ENCODE measurements at regions not wholly inside any gene's neighbourhood (a gene's known extent, or its start where the extent isn't known, plus 50 kb on each side); places are given as distances from the start of the nearest gene placed in this dataset.

DNA sequence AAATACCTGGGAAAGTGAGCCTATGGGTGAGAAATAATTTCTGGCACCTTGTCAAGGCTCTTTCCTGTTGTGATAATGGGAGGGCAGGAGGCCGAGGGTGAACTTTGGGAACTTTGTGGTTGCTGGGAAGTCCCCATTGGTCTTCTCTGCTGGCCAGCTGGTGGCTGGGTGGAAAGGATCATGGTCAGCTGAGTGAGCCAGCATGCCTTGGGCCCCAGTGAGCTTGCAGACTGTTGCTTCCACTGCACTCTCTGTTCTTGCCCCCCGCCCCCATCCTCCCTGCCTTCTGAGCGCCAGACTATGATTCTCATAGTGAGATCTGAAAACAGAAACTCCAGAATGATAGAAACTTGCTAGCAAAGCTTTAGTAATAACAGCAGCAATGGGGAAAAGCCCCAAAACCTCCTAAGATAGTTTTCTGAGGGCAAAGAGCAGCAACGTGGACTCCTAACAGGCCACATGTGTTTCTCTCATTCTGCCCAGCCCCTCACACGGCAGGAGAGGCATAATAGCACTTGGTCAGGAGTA, 139.2 kb upstream of the SMARCA2 start:
- Histone ChIP-seq H3K4me3 (no peak overlapping the region), H3K9me3 (ENCODE audit: low read depth, low read length) (no peaks in the 10 kb centered on the region), H3K9ac (ENCODE audit: insufficient read length) (no peak overlapping the region), H3K36me3 (ENCODE audit: insufficient read depth, low read length) (no peaks in the 10 kb centered on the region), H3K27ac (no peak overlapping the region)
- TF ChIP-seq POLR2AphosphoS5 (IDR thresholded peaks at IDR 0.05; ENCODE audit: borderline replicate concordance, low read depth, low read length): no peak
- no peak for TF ChIP-seq EZH2 (IDR thresholded peaks at IDR 0.05)
- TF ChIP-seq FOXP2 (optimal IDR thresholded peaks at IDR 0.05; ENCODE audit: control extremely low read depth, extremely low read length, insufficient read depth): no peak
- DNase-seq (ENCODE audit: low read depth, low spot score): no peak

DNA sequence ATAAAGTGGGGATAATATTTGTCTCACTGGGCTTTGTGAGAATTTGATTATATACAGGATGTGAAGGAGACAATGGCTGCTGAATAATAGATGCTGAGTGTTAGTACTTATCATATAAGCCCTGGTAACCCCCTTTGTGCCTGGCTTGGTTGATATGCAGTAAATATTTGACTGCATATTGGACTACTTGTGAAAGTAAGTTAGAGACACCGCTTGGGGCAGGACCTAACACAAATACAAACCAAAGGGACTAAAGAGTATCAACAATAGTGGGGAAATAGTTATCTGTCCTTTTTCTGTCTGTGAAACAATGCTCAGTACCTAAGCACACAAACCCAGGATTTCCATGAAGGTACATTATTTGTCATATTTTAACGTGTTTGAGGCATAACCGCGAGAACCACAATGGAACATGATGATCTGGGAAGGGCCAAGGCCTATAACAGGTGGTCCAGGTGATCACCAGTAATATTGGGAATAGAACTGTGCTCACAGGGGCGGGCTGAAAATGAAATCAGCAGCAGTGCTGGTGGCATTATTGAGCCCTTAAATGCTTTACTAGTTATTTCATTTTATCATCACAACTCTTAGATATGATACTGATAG, 138.2 kb upstream of the SMARCA2 start:
- H3K9ac ChIP-seq (ENCODE audit: insufficient read length): no peak overlapping the region
- DNase-seq (ENCODE audit: low read depth, low spot score): no peak
- H3K36me3 ChIP-seq (ENCODE audit: insufficient read depth, low read length): no peaks in the 10 kb centered on the region
- H3K4me3 ChIP-seq: no peak overlapping the region
- TF ChIP-seq EZH2 (IDR thresholded peaks at IDR 0.05): no peak
- TF ChIP-seq POLR2AphosphoS5 (IDR thresholded peaks at IDR 0.05; ENCODE audit: borderline replicate concordance, low read depth, low read length): no peak
- no peak for TF ChIP-seq FOXP2 (optimal IDR thresholded peaks at IDR 0.05; ENCODE audit: control extremely low read depth, extremely low read length, insufficient read depth)
- H3K27ac ChIP-seq: no peak overlapping the region
- no peaks in the 10 kb centered on the region for H3K9me3 ChIP-seq (ENCODE audit: low read depth, low read length)

DNA sequence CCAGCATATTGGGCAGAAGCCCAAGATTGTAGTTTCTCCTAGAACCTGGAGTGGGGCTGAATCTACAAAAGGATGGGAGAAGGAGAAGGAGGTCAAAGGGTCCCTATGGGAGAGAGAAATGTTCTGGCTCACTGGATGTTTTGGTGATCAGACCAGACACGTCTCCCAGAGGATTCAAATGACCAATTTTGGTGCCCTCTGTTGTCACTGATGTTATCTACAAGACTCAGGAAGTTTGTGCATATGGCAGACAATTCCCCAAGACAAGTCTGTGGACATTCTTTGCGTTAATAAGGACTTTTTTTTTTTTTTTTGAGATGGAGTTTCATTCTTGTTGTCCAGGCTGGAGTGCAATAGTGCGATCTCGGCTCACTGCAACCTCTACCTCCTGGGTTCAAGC, 137.2 kb upstream of the SMARCA2 start:
- Histone ChIP-seq H3K9ac (ENCODE audit: insufficient read length) (no peak overlapping the region), H3K9me3 (ENCODE audit: low read depth, low read length) (no peaks in the 10 kb centered on the region), H3K4me3 (no peak overlapping the region), H3K27ac (no peak overlapping the region), H3K36me3 (ENCODE audit: insufficient read depth, low read length) (no peaks in the 10 kb centered on the region)
- TF ChIP-seq FOXP2 (optimal IDR thresholded peaks at IDR 0.05; ENCODE audit: control extremely low read depth, extremely low read length, insufficient read depth) (no peak), POLR2AphosphoS5 (IDR thresholded peaks at IDR 0.05; ENCODE audit: borderline replicate concordance, low read depth, low read length) (no peak), EZH2 (IDR thresholded peaks at IDR 0.05) (no peak)
- no peak for DNase-seq (ENCODE audit: low read depth, low spot score)

DNA sequence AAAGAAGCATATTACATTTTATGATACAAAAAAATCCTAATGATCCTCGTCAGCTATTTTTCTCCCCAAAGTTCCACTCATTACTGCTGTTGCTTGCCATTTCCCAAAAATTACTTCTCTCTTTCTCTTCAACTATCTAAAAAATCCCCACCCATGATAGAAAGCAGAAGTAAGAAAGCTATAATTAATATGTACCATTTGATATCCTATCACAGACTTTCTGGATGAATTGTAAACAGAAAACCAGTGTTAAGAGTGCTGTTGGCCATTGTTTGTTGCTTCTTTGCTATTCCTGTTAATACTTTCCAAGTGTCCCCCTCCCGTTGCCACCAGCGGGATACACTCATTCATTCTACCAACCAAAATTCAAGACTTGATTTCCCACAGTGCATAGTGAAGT, 136.3 kb upstream of the SMARCA2 start:
- Histone ChIP-seq H3K9ac (ENCODE audit: insufficient read length) (no peak overlapping the region), H3K27ac (no peak overlapping the region), H3K36me3 (ENCODE audit: insufficient read depth, low read length) (no peaks in the 10 kb centered on the region), H3K4me3 (no peak overlapping the region), H3K9me3 (ENCODE audit: low read depth, low read length) (no peaks in the 10 kb centered on the region)
- TF ChIP-seq POLR2AphosphoS5 (IDR thresholded peaks at IDR 0.05; ENCODE audit: borderline replicate concordance, low read depth, low read length) (no peak), EZH2 (IDR thresholded peaks at IDR 0.05) (no peak), FOXP2 (optimal IDR thresholded peaks at IDR 0.05; ENCODE audit: control extremely low read depth, extremely low read length, insufficient read depth) (no peak)
- no peak for DNase-seq (ENCODE audit: low read depth, low spot score)

DNA sequence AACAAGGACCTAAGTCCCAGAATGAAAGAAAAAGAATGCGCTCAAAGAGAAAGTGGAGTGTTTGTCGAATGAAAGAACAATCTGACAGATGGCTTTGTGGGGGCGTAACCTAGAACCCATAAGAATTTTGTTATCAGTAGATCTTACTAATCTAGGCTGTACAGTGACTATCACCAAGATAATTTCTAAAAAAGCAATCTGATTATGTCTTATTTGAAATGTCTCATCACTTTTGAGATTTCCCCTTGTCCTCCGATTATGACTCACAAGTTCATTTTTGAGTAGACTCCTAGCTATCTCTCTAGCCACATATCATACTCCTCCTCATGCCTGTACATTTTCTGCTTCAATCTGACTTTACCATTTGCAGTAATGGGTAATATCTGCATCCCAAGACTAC, 135.6 kb upstream of the SMARCA2 start:
- no peak overlapping the region for H3K9ac ChIP-seq (ENCODE audit: insufficient read length)
- no peak for DNase-seq (ENCODE audit: low read depth, low spot score)
- H3K36me3 ChIP-seq (ENCODE audit: insufficient read depth, low read length): no peaks in the 10 kb centered on the region
- no peak for TF ChIP-seq EZH2 (IDR thresholded peaks at IDR 0.05)
- no peak for TF ChIP-seq FOXP2 (optimal IDR thresholded peaks at IDR 0.05; ENCODE audit: control extremely low read depth, extremely low read length, insufficient read depth)
- no peak for TF ChIP-seq POLR2AphosphoS5 (IDR thresholded peaks at IDR 0.05; ENCODE audit: borderline replicate concordance, low read depth, low read length)
- H3K27ac ChIP-seq: no peak overlapping the region
- H3K4me3 ChIP-seq: no peak overlapping the region
- H3K9me3 ChIP-seq (ENCODE audit: low read depth, low read length): no peaks in the 10 kb centered on the region

DNA sequence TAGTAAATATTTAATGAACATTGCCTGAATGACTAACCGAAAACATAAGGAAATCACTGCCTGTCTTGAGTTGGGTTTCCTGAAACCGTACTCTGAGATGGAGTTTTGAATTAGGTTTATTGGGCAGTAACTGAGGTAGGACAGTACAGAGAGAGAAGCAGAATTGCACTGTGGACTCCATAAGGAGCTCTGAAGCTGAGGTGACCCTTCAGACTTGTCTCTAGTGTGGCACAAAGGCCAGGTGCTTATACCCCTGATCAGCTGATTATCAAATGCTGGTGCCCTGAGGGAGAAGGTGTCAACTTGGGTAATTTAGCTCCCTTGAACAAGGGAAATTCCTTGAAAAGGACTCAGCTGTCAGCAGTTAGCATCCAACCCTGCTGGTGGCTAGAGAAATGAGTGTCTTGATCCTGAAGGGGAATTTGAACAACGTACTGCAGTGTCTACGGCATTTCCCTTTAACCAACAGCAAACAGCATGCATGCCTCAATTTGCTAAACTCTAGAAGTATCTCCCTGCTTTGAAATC, 135.0 kb upstream of the SMARCA2 start:
- Histone ChIP-seq H3K9ac (ENCODE audit: insufficient read length) (no peak overlapping the region), H3K4me3 (no peak overlapping the region), H3K9me3 (ENCODE audit: low read depth, low read length) (no peaks in the 10 kb centered on the region), H3K36me3 (ENCODE audit: insufficient read depth, low read length) (no peaks in the 10 kb centered on the region), H3K27ac (no peak overlapping the region)
- no peak for DNase-seq (ENCODE audit: low read depth, low spot score)
- TF ChIP-seq POLR2AphosphoS5 (IDR thresholded peaks at IDR 0.05; ENCODE audit: borderline replicate concordance, low read depth, low read length) (no peak), FOXP2 (optimal IDR thresholded peaks at IDR 0.05; ENCODE audit: control extremely low read depth, extremely low read length, insufficient read depth) (no peak), EZH2 (IDR thresholded peaks at IDR 0.05) (no peak)

DNA sequence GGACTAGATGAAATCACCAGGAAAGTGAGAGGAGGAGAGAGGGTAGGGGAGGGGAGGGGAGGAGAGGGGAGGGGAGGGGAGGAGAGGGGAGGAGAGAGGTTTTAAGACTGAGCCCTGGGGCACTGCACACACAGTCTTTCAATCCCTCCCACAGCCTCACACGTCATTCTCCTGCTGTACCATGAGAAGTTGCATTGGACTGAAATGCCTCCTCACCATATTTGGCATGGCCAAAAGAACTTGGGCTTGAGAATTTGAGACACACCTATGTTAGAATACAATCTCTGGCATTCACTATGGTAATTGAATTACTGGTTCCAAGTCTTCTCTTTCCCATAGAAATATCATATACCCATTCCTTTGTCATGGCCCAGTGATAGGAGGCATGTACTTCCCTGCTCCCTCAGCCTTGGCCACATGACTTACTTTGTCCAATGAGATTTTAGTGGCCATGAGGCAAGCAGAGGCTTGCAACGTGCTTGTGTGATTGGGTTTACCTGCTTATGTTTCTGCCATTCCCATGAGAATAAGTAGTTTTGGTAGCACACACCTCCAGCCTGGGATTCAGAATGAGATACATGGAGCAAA, 133.3 kb upstream of the SMARCA2 start:
- Histone ChIP-seq H3K27ac (no peak overlapping the region), H3K9me3 (ENCODE audit: low read depth, low read length) (no peaks in the 10 kb centered on the region), H3K36me3 (ENCODE audit: insufficient read depth, low read length) (no peaks in the 10 kb centered on the region), H3K4me3 (no peak overlapping the region), H3K9ac (ENCODE audit: insufficient read length) (no peak overlapping the region)
- no peak for DNase-seq (ENCODE audit: low read depth, low spot score)
- TF ChIP-seq FOXP2 (optimal IDR thresholded peaks at IDR 0.05; ENCODE audit: control extremely low read depth, extremely low read length, insufficient read depth) (no peak), EZH2 (IDR thresholded peaks at IDR 0.05) (no peak), POLR2AphosphoS5 (IDR thresholded peaks at IDR 0.05; ENCODE audit: borderline replicate concordance, low read depth, low read length) (no peak)

DNA sequence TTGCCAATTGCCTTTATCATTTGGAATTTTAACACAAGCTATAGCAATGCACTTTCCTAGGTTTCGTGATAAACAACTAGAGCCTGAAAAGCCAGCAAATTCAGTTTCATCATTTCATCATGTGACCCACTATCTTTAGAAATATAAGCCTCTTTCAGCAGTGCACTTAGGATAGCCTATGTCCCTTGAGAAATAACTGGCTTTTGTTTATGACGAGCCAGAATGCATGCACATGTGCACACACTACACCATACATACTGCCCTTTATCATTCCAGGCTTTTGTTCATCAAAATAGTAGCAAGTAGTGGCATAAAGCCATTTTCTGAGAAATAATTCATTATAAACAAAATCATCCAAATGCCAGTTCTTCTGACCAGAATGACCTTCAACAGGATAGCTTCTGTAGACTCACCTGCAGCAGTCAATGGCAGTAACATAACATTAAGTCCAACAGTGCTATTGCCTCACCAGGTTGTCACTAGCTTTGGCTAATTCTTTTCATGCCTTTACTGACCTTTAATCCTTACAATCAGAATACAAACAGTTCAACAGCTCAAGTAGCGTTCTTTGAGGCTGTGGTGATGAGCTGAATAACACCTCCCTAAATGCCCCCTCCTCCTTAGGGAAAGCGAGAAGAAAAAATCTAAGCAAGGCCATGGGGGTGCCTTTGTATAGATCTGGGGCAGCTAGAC, 132.3 kb upstream of the SMARCA2 start:
- no peaks in the 10 kb centered on the region for H3K9me3 ChIP-seq (ENCODE audit: low read depth, low read length)
- no peak for DNase-seq (ENCODE audit: low read depth, low spot score)
- H3K9ac ChIP-seq (ENCODE audit: insufficient read length): no peak overlapping the region
- TF ChIP-seq POLR2AphosphoS5 (IDR thresholded peaks at IDR 0.05; ENCODE audit: borderline replicate concordance, low read depth, low read length) (no peak), EZH2 (IDR thresholded peaks at IDR 0.05) (no peak), FOXP2 (optimal IDR thresholded peaks at IDR 0.05; ENCODE audit: control extremely low read depth, extremely low read length, insufficient read depth) (no peak)
- H3K4me3 ChIP-seq: no peak overlapping the region
- no peaks in the 10 kb centered on the region for H3K36me3 ChIP-seq (ENCODE audit: insufficient read depth, low read length)
- no peak overlapping the region for H3K27ac ChIP-seq
